Ovary (tissue), 3 donors: ENCODE measurements at regions not wholly inside any gene's neighbourhood (a gene's known extent, or its start where the extent isn't known, plus 50 kb on each side); places are given as distances from the start of the nearest gene placed in this dataset.

Experiments used
- CTCF ChIP-seq, 3 donors: fragments of 450-650 bp in 2 of 3; fragments of 200-600 bp in 1 of 3; IDR thresholded peaks; one replicate each; pipeline versions ENCODE4 v1.5.1 to v1.8.0; 2016 to 2022; ENCODE audit warnings: antibody characterized with exemption in 3 of 3, mild to moderate bottlenecking in 1 of 3
- POLR2A ChIP-seq: fragments of 450-650 bp; IDR thresholded peaks from one replicate; pipeline ENCODE4 v1.6.1; 2017; ENCODE audit warnings: antibody characterized with exemption, mild to moderate bottlenecking, moderate library complexity
- donor health status: DM: no; HTN: no; CAD: no.

GRCh38 chr12:125907351-125907750 is 842.1 kb downstream of the AACS start:
- no peak for TF ChIP-seq CTCF (IDR thresholded peaks at IDR 0.05)
- no peak for TF ChIP-seq POLR2A
